H1 (cell line): ENCODE measurements at regions not wholly inside any gene's neighbourhood (a gene's known extent, or its start where the extent isn't known, plus 50 kb on each side); places are given as distances from the start of the nearest gene placed in this dataset.

Experiments
- EZH2 ChIP-seq: fragments of 200-600 bp; sonication (generic); IDR thresholded peaks from 2 replicates; pipeline ENCODE4 v1.7.1; 2012; ENCODE audit warnings: low read depth, mild to moderate bottlenecking, moderate library complexity, low read length, inconsistent platforms; ENCODE audit not compliant: severe bottlenecking
- SRF ChIP-seq: IDR thresholded peaks from 2 replicates; pipeline ENCODE4 v1.6.1; 2011; ENCODE audit warnings: mild to moderate bottlenecking, low read depth, low read length, moderate library complexity
- YY1 ChIP-seq: IDR thresholded peaks from 2 replicates; pipeline ENCODE4 v1.6.1; 2011; ENCODE audit warnings: low read depth, mild to moderate bottlenecking, low read length
- TF ChIP-seq, protein P1 (sequence below), 3 experiments: IDR thresholded peaks; 1 replicate in 2 of 3; 2 replicates in 1 of 3; pipeline versions ENCODE4 v1.5.1 to v1.6.1; 2011; ENCODE audit warnings: low read length in 3 of 3, mild to moderate bottlenecking in 3 of 3, inconsistent platforms in 2 of 3, low read depth in 1 of 3, moderate library complexity in 1 of 3; ENCODE audit not compliant: insufficient read depth in 1 of 3; ENCODE audit errors: control extremely low read depth in 1 of 3

GRCh38 chr2:11949732-11950523, 203.5 kb downstream of the LPIN1 start:
- TF ChIP-seq YY1 (no peak), SRF (no peak), EZH2 (no peak)
- TF ChIP-seq, protein P1, sequence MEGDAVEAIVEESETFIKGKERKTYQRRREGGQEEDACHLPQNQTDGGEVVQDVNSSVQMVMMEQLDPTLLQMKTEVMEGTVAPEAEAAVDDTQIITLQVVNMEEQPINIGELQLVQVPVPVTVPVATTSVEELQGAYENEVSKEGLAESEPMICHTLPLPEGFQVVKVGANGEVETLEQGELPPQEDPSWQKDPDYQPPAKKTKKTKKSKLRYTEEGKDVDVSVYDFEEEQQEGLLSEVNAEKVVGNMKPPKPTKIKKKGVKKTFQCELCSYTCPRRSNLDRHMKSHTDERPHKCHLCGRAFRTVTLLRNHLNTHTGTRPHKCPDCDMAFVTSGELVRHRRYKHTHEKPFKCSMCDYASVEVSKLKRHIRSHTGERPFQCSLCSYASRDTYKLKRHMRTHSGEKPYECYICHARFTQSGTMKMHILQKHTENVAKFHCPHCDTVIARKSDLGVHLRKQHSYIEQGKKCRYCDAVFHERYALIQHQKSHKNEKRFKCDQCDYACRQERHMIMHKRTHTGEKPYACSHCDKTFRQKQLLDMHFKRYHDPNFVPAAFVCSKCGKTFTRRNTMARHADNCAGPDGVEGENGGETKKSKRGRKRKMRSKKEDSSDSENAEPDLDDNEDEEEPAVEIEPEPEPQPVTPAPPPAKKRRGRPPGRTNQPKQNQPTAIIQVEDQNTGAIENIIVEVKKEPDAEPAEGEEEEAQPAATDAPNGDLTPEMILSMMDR (IDR thresholded peaks at IDR 0.05; ENCODE audit: control extremely low read depth in 1 of 3, insufficient read depth in 1 of 3, low read depth in 1 of 3, low read length in 3 of 3) = no peak
